Right atrium auricular region (tissue), 2 donors: ENCODE measurements at regions not wholly inside any gene's neighbourhood (a gene's known extent, or its start where the extent isn't known, plus 50 kb on each side); places are given as distances from the start of the nearest gene placed in this dataset.

Experiments
- DNase-seq: peaks from one replicate; pipeline ENCODE4 v3.0.0-alpha.2; 2019; ENCODE audit warnings: low spot score
- H3K27ac ChIP-seq, 2 donors: fragments of 200-600 bp; sonication (generic); 1 replicate in 1 of 2; 2 replicates in 1 of 2; pipeline ENCODE4 v1.5.1; 2016 to 2019
- H3K27me3 ChIP-seq, 2 donors: fragments of 200-600 bp; sonication (generic); one replicate each; pipeline versions ENCODE4 v1.5.1 to v1.6.0; 2017 to 2019
- H3K36me3 ChIP-seq: fragments of 200-600 bp; sonication (generic); one replicate; pipeline ENCODE4 v1.5.1; 2016
- H3K4me1 ChIP-seq, 2 donors: fragments of 200-600 bp; sonication (generic); one replicate each; pipeline versions ENCODE4 v1.5.1 to v1.6.0; 2017 to 2019
- H3K4me3 ChIP-seq, 2 donors: fragments of 200-600 bp; sonication (generic); 1 replicate in 1 of 2; 2 replicates in 1 of 2; pipeline ENCODE4 v1.5.1; 2017 to 2019; ENCODE audit warnings: mild to moderate bottlenecking in 1 of 2, moderate library complexity in 1 of 2
- H3K9me3 ChIP-seq, 2 donors: fragments of 200-600 bp; sonication (generic); one replicate each; pipeline ENCODE4 v1.5.1; 2019
- TF ChIP-seq, protein P1 (sequence below), 2 donors: fragments of 200-600 bp; sonication (generic); IDR thresholded peaks; one replicate each; pipeline ENCODE4 v1.5.1; 2019; ENCODE audit warnings: antibody characterized with exemption in 2 of 2

GRCh38 chr2:117087535-117088291 lies 726.8 kb upstream of the DDX18 start:
- TF ChIP-seq, protein P1, sequence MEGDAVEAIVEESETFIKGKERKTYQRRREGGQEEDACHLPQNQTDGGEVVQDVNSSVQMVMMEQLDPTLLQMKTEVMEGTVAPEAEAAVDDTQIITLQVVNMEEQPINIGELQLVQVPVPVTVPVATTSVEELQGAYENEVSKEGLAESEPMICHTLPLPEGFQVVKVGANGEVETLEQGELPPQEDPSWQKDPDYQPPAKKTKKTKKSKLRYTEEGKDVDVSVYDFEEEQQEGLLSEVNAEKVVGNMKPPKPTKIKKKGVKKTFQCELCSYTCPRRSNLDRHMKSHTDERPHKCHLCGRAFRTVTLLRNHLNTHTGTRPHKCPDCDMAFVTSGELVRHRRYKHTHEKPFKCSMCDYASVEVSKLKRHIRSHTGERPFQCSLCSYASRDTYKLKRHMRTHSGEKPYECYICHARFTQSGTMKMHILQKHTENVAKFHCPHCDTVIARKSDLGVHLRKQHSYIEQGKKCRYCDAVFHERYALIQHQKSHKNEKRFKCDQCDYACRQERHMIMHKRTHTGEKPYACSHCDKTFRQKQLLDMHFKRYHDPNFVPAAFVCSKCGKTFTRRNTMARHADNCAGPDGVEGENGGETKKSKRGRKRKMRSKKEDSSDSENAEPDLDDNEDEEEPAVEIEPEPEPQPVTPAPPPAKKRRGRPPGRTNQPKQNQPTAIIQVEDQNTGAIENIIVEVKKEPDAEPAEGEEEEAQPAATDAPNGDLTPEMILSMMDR (IDR thresholded peaks at IDR 0.05): no peak
- no peak for DNase-seq
- Histone ChIP-seq H3K36me3 (no peaks in the 10 kb centered on the region), H3K27me3 (no peaks in the 10 kb centered on the region), H3K4me1 (no peaks in the 10 kb centered on the region), H3K27ac (no peak overlapping the region), H3K4me3 (no peak overlapping the region), H3K9me3 (no peaks in the 10 kb centered on the region)

DNA sequence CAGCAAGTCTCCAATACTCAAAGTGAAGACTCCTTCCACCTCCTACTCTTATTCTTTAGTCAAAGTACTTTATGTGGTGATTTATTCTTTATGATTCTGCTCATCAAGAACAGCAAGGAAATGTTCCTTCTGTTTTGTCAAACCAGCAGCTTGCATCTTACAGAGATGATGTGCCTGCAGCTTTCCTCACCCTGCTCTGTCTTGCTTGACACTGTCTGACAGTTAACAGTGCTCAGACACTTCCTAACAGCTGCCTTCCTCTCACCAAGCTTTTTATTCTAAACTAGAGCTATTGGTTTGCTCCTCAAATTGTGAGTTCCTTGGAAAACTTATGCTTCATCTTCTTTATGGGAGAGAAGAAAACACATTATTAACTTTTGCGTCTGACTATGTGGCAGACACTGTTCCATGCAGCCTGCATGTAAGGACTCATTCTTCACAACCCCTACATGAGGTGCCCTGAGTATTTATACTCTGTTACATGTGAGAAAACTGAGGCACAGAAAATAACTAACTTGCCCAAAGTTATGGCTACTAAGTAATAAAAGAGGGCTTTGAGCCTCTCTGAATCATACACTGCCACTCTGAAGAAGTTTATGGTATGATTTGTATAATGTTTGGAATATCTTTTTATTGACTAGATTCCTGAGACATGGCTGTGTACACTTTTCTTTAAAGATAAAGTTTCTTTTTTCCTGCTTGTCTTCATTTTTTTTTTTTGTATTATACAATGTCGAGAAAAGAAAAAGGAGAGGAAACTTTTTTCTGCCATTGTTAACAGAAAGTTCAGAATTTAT lies 723.3 kb upstream of the DDX18 start:
- no peak for DNase-seq
- TF ChIP-seq, protein P1 (IDR thresholded peaks at IDR 0.05): no peak
- H3K4me3 ChIP-seq: no peak overlapping the region

GRCh38 chr2:117101613-117102012 lies 712.9 kb upstream of the DDX18 start:
- Histone ChIP-seq H3K36me3 (no peaks in the 10 kb centered on the region), H3K4me1 (no peaks in the 10 kb centered on the region), H3K4me3 (no peak overlapping the region), H3K27ac (no peak overlapping the region), H3K9me3 (no peaks in the 10 kb centered on the region), H3K27me3 (no peaks in the 10 kb centered on the region)
- TF ChIP-seq, protein P1 (IDR thresholded peaks at IDR 0.05): no peak
- no peak for DNase-seq

More for the DNA sequence above, 723.3 kb upstream of the DDX18 start:
- Histone ChIP-seq H3K27ac (no peak overlapping the region), H3K4me1 (no peaks in the 10 kb centered on the region), H3K9me3 (no peaks in the 10 kb centered on the region), H3K27me3 (no peaks in the 10 kb centered on the region), H3K36me3 (no peaks in the 10 kb centered on the region)

DNA sequence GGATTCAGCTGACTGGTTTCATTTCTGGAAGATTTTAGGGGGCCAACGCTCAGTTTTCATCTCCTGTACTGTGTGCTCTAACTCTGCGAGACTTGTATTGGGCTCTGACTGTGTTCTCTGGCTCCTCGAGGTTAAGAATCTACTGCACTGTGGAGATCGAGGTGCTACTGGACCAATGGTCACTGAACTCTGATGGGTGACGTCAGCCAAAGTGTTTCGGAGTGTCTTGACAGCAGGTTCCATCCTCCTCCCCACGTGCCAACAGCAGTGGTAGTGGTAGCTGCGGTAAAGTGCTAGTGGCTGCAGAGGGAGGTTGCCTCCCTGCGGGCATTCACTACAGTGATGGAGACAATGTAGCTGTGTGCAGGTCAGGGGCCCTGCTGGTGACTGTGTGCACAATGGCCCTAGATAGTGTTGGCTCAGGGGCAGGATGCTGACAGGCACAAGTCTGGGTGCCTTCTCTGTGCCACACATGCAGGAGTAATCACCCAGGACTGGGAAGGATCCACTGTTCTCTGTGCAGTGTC lies 705.7 kb upstream of the DDX18 start:
- Histone ChIP-seq H3K9me3 (no peaks in the 10 kb centered on the region), H3K36me3 (no peaks in the 10 kb centered on the region), H3K4me3 (no peak overlapping the region), H3K27ac (no peak overlapping the region), H3K27me3 (no peaks in the 10 kb centered on the region), H3K4me1 (no peaks in the 10 kb centered on the region)
- TF ChIP-seq, protein P1 (IDR thresholded peaks at IDR 0.05): no peak
- no peak for DNase-seq

GRCh38 chr2:117118994-117119393 lies 695.5 kb upstream of the DDX18 start:
- DNase-seq: no peak
- H3K4me1 ChIP-seq: no peaks in the 10 kb centered on the region
- no peaks in the 10 kb centered on the region for H3K9me3 ChIP-seq
- H3K27ac ChIP-seq: no peak overlapping the region
- TF ChIP-seq, protein P1 (IDR thresholded peaks at IDR 0.05): no peak
- H3K36me3 ChIP-seq: no peaks in the 10 kb centered on the region
- H3K4me3 ChIP-seq: no peak overlapping the region
- H3K27me3 ChIP-seq: no peaks in the 10 kb centered on the region
